GM18511 (cell line): ENCODE measurements at regions not wholly inside any gene's neighbourhood (a gene's known extent, or its start where the extent isn't known, plus 50 kb on each side); places are given as distances from the start of the nearest gene placed in this dataset.

Experiments used
- ATAC-seq: cut with Tn5 transposase; IDR thresholded peaks from one replicate; pipeline ENCODE4 v1.9.1; 2021; ENCODE audit warnings: mild to moderate bottlenecking, moderate library complexity; ENCODE audit not compliant: unreplicated experiment

DNA sequence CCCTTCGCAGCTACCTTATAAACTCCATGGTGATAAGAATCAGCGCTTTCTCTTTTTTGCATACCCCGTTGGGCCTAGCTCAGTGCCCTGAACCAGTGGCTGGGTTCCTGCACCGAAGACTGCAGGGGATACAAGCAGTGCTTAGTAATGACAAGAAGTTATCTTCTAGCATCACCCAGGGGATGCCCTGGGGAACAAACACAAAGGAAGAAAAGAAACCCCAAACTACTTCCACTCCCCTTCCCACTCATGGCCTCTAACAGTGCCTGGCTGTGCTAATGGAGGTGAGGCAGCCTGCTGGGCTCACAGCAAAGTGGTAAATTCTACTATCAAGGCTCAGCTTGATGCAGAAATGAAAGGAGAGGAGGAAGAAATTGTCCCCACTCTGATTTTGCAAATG is 314.7 kb downstream of the TXNL1 start:
- no peak for ATAC-seq

DNA sequence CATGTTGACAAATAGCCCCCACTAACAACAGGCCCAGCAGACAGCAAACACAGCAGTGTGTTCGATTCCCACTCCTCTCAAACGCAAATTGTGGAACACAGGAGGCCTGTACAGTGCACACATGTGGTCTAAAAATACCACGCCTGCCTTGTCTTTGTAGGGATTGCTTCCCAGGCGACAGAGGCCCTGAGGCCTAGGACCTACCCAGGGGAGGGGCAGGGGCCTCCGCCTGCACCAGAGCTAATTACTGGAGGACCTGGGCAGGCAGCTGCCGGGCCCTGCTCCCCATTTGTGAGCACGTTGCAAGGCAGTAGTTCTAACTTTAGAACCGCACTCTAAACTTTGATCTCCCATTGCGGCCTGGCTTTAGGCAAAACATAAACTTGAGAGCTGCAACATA is 316.0 kb downstream of the TXNL1 start:
- ATAC-seq, result no peak

DNA sequence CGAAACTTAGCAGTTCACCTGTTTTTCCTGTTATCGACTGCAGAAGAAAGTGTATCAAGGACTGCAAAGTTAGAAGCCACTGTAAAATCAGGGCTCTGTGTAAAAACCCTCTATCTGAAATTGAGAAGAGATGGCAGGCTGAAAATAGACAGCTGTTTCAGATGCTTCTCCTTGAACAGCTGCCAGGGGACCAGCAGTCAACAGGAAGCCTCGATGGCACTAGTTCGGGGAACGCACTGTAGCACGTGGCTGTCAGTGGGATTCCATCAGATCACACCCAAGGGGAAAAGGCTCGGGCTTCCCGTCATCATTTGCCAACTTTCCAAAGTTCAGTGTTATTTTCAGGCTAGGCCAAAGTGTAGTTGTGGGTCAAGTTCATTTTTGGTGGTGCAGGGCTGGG is 316.9 kb downstream of the TXNL1 start:
- ATAC-seq, result no peak

DNA sequence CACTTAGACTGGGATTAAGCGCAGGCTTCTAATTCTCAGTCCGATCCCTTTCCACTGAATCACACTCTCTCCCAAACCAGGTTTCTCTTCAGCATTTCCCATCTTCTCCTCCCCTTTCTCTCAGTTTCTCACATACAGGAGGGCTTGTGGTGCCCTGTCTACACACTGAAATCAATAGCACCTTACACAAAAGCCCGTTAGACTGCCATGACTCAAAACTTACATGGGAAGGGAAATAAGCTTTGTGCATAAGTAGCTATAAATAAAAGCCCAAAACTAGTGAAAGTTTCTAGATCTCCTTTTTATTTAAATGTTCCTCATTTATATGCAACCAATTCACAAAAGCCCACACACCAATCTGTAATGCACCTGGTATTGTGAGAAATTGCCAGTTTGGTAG is 318.4 kb downstream of the TXNL1 start:
- no peak for ATAC-seq

DNA sequence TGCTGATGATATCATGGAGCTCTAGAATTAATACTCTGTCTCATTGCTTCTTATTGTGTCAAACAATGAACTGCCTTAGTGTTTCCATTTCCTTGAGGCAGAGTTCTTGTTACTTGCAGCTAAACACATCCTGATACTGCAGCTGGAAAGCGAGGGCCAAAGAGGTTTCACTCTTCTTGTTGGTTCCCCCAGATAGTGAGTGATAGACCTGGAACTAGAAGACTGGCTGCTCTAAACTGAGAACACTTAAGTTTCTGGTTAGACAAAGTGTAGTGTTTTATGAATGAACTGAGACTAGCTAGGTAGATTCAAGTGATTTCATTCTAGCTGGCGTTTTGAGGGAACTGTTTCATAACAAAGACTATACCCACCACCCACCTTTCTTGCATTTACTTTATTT is 321.7 kb downstream of the TXNL1 start:
- ATAC-seq, result no peak

DNA sequence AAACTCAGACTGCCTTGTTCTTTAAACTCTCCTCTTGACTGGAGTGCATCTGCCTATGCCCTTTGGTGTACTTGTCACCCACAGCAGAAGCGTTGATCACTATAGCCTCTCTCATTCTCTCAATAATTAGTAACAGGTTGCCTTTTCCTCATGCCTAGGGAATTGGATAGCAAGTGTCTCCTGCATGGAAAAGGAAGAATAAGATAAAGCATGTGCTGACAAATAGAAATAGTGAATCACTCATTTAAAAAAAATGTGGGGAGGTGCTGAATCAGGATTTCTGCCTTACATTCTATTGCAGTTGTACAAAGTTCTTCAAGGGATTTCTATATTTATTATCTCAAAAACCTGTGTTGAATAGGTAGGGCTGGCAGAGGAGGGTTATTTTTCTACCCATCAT is 323.0 kb downstream of the TXNL1 start:
- ATAC-seq, result no peak

DNA sequence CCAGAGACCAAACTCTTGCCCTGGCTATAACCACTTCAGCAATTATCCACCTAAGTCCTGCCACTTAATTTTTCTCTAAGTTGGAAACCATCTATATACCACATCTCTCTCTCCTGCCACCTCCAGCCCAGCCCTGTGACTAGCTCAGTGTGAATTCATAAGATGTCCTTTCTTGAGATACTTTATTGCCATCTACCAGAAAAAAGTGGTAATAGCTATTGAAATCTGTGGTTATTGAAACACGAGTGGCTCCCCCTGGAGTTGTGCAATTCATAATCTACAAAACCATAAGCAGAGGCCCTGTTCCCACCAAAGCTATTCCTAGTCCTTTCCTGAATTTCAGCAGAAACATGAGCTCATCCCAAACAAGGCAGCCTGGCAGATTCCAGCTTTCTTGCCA is 324.0 kb downstream of the TXNL1 start:
- no peak for ATAC-seq

DNA sequence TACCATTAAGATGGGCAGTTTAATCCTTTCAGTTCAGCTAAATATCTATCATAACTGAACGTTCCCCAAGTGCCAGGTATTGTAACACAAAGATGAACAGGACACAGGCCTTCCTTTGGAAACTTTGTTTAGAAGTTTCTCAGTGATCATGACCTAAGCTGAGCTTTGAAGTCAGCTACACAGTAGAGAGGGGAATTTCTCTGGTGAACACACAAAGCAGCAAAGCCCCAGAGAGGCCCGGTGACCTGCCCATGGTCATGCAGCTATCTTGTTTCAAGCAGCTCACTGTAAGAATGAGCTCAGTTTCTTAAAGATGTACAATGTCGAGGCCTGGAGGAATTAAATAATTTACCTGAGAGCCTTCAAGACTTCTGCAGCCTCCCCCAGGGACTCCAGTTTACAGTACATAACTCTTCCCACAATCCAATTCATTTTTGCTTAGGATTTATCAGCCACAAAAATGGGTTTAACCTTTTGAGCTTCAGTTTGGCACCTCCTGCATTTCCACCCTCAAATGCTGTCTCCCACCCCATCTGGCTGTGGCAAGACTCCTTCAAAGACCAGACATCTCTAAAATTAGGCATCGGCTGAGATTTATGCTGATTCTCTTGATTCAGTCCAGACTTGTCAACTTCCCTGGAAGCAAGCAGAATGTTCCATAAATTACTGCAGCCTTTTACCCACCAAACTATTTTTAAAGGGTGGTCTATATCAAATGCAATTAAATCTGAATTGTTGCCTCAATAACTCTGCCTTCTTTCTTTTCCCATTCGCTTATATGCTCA is 325.6 kb downstream of the TXNL1 start:
- no peak for ATAC-seq

DNA sequence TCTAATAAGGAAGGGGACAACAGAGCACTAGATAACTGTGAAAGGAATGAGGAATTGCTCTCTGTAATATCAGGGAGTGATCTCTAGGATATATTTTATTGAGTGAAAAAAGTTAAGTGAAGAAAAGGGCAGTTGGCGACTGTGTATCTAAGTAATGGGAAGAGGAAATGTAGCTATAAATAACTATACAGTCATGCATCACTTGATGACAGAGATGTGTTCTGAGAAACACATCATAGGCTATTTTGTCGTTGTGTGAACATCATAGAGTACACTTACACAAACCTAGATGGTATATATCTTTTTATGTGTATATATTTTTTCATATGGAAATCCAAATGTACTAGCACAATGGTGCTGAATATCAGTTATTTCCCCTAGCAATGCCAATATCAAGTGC is 329.3 kb downstream of the TXNL1 start:
- ATAC-seq, result no peak

DNA sequence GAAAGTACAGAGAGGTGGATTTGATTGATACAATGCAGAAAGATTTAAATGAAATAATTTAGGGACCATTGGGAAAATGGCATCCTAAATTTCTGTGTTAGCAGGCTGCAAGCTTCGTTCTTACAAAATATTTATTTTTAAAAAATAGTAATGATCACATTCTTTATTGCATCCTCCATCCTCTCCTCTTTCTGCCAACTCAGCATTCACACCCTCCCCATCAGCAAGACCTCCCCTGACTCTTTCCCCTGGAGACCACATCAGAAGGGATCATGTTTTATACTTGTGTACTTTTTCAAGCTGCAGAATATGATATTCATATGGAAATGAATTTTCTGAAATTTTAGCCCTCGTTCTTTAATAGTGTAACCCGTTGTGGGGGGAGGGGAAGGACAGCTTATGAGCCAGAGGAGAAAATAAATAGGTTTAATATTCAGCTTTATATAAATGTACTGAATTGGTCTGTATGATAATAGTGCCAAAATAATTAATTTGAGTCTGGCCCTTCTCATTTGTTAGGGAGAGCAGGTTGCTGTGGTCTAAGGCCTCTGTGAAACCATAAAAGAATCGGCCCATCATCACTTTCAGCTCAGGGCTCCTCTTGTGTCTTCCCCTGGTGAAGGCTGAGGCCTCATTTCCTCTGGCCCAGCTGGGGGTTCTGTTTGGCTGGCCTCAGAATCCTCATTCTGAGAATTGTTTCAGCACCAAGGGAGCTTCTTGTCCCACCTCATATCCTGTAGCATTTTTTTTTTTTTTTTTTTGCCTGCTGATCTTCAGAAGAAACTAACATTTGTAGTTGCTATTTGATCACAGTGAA is 330.8 kb downstream of the TXNL1 start:
- ATAC-seq, result no peak

DNA sequence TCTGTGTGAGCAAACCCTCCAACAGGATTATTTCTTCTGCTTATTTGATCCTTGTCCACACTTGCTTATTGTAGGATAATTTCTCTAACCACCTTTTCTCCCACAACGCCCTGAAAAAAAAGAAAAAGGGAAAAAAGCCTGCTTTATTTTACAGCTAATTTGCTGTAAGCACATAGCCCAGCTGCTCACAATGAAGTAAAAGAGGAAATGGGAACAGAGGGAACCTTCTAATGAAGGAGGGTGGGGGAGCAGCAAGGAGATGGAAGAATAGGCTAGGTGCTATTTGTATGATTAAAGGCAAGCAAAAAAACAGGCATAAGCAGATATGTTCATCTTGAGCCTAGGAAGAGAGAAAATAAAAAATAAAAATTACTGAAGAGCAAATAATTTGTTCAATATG is 331.6 kb downstream of the TXNL1 start:
- no peak for ATAC-seq

DNA sequence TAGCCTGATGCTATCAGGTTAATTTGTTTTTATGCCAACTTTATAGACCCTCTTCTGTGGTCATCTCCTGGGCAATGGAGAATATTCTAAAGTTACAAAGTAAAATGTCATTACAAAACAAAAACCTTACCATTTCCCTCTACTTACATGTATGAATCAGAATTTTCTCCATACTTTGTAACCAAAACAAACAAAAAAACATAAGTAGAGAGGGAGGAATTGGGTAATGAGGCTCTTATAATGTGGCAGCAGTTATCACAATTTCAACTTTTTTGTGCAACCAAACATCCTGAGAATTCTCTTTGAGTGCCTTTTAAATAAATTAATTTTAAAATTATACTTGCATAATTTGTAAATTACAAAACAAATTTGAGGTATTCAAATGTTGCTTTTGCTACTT is 332.8 kb downstream of the TXNL1 start:
- no peak for ATAC-seq

DNA sequence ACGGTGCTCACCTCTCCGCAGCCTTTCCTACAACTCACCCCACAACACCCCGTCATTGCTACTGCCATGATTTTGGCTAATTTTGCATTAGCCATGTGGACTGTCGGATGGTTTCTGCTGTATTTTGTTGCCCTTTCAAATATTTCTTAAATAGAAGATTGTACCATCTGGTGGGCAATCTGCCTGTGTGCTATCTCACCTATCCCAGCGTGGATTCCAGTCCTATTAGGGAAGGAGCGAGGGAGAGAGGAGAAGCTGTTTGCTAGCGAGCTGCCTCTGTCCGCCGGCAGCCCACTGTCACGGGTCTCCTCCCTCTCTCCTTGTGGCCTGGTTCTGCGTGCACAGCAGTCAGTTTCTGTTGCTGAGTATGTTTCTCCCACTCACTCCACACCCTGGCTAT is 336.2 kb downstream of the TXNL1 start:
- no peak for ATAC-seq

DNA sequence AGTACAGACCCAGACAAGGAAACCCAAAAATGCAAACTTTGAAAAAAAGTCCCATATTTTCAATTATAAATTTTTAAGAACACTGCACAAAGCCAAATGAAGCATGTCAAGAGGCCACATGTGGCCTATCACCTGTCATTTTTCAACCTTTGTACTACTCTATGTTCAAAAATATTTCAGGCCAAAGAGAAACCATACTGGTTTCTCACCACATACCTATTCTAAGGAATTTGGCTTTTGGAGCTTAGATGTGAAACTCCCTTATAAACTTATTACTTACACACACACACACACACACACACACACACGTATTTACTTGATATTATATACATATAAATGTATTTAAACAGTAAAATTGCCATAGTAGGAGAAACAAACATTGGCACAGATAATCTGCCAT is 338.7 kb downstream of the TXNL1 start:
- no peak for ATAC-seq

DNA sequence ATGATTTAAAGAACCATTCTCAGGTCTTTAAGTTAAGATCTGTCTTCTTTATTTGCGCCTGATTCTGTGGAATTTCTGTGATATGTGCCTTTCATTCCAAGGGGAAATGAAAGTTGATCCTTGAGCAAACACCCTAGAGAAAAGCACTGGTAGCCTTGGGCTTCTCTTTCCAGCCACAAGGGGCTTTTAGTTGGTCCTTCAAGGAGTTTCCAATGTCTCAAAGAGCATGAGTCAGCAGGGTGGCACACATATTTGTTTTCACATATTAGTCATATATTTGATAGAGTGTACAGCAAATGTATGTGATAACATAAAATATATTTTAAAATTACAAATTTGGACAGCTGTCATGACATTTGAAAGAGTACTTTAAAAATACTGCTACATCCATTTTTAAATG is 339.5 kb downstream of the TXNL1 start:
- ATAC-seq, result no peak

DNA sequence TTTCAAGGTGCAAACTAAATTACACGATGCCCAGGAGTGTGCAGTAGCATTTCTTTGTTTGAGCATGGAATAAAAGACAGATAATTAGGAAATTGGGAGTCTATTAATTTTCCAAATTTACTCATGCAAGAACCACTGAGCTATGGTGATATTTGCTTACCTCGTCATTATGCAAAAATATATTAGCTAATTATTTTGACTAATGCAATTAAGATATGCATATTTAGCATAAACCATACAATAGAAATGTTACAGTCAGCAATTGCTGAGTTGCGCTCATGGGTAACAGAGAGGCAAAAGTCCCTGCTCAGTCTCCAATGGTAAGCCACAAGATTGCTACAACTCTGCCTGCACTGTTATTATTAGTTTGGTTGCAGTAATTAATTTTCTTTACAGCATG is 342.0 kb downstream of the TXNL1 start:
- ATAC-seq, result no peak

DNA sequence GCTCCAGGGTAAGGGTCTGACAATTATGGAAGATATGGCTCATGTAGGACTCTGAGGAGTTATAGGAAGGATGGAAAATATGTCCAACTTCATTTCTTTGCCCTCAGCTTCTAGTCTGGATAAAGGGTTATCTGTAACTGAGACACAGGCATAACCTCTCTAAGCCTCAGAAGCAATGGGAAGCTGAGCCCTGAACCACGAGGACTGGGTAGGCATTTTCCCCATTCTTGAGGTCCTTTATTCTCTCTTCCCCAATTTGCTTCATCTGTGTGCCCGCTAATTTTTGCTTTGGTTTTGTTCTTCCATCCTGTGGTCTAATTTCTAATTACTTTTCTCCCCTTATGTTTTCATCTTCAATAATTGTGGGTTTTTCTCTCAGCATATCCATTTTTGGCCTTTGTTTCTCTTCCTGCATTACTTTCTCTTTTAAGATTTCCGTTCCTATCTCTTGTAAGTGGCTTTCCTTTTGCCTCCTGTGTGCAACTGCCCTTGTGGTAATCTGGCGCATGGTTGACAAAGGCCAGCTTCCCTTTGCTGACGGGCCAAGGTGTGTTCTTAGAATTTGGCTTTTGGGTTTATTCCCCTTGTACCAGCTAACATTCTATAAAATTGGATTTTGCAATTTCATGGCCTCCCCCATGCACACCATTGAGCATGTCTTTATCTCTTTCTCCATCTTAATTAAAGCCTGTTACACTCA is 343.8 kb downstream of the TXNL1 start:
- no peak for ATAC-seq

DNA sequence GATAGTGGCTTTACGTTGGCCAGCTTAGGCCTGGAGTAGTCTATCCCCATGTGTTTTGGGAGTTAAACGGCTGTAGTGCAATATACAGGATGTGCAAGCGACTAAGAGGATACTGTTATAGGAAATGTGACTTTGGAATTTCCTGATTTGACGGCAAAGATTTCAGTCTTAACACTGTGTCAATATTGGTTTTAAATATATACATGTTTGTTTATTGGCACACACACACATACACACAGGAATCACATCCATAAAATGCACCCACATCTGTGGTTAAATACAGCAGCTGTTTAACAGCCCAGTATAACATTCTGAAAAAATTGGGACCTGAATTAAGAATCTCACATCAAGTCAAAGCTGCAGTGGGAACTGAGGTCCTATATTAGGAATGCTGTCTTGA is 347.1 kb downstream of the TXNL1 start:
- ATAC-seq, result no peak

DNA sequence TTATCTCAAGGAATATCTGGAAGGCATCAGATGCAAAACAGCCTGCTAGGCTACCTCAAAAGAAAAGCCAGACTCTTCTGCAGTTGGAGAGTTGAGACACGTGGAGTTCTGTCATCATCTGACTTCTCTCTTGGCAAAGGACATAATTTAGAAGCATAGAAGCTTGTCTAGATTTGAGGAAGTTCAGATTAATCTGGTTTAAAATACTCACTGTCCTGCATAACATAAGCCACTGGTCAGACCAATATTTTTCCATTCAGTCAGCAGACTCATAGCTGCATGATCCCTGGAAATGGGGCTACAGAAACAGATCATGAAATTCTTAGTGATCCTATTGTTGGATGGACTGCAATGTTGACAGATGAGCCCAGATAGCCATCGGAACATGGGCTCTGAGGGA is 349.0 kb downstream of the TXNL1 start:
- ATAC-seq, result no peak

DNA sequence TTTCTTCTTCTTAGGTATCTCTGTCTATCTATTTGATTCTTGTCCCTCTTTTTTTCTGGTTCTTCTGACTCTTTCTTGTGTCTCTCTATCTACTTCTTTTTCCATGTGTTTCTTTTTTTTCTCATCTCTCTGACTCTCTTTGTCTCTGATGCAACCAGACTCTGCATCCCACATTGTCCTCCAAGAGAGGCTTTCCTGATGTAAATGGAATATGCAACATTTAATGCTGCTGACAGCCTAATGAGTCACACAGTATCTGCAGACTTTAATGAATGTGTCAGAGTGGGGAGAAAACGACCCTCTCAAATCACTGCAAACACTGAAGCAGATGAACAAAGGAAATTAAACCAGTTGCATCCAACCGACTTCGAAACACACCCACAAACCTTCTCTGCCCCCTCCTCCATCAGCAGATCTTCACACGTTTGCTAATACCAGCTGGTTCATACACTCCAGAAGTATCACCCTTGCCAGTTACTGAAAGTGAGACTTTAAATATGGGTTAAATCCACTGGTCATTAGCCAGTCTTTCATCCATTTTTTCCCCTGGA is 351.5 kb downstream of the TXNL1 start:
- no peak for ATAC-seq

DNA sequence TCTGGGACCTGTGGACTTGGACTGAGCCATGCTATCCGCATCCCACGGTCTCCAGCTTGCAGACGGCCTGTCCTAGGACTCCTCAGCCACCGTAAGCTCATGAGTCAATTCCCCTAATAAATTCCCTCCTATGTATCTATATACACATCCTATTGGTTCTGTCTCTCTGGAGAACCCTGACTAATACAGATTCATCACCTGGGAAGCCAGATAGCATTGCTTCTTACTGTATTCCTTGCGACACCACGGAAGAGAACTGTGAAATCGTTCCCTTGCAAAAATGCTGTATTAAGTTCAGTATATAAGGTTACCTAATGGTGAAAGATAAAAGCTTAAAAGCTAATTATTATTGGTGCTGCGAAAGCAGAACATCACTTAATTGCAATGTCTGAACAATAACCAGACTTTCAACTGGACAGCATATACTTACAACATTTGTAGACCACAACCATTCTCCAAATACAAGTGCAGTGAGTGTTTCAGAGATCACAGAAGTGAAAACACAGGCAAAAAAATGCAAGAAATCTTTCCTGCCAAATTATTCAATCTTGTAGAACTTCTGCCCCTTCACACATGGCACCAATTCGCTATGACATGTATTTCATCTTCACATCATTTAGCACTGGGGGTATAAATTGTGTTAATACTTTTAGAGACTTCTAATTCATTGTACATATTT is 352.9 kb downstream of the TXNL1 start:
- ATAC-seq, result no peak
